GM12872 (cell line): ENCODE measurements at regions not wholly inside any gene's neighbourhood (a gene's known extent, or its start where the extent isn't known, plus 50 kb on each side); places are given as distances from the start of the nearest gene placed in this dataset.

ENCODE experiments used
- TF ChIP-seq, protein P1 (sequence below): IDR thresholded peaks from 3 replicates; pipeline ENCODE4 v1.5.1; 2011; ENCODE audit warnings: low read depth, mild to moderate bottlenecking, low read length, moderate library complexity; ENCODE audit not compliant: insufficient read depth

- TF ChIP-seq, protein P1, sequence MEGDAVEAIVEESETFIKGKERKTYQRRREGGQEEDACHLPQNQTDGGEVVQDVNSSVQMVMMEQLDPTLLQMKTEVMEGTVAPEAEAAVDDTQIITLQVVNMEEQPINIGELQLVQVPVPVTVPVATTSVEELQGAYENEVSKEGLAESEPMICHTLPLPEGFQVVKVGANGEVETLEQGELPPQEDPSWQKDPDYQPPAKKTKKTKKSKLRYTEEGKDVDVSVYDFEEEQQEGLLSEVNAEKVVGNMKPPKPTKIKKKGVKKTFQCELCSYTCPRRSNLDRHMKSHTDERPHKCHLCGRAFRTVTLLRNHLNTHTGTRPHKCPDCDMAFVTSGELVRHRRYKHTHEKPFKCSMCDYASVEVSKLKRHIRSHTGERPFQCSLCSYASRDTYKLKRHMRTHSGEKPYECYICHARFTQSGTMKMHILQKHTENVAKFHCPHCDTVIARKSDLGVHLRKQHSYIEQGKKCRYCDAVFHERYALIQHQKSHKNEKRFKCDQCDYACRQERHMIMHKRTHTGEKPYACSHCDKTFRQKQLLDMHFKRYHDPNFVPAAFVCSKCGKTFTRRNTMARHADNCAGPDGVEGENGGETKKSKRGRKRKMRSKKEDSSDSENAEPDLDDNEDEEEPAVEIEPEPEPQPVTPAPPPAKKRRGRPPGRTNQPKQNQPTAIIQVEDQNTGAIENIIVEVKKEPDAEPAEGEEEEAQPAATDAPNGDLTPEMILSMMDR, result no peak
These were observed 61.0 kb upstream of the PPFIA2 start for GRCh38 chr12:81819991-81820633.

GRCh38 chr12:81815611-81816010 lies 56.5 kb upstream of the PPFIA2 start:
- TF ChIP-seq, protein P1, result no peak

DNA sequence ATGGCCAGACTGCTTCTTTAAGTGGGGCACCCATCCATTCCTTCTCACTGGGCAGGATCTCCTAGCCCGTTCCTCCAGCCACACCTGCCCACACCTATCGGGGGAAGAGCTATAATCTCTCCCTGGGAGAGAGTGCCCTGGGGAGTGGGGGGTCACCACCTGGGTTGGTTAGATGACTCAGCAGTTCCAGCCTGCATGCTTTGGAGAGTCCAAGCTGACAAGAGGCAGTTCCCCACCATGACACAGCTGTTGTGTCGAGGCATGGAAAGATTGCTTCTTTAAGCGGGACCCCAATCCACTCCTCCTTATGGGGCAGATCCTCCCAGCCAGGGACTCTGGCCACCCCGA lies 52.6 kb upstream of the PPFIA2 start:
- TF ChIP-seq, protein P1, result no peak

GRCh38 chr12:81811061-81811777 lies 52.1 kb upstream of the PPFIA2 start:
- TF ChIP-seq, protein P1, result no peak

- TF ChIP-seq, protein P1, result no peak
These were observed 50.9 kb upstream of the PPFIA2 start for GRCh38 chr12:81809829-81810595.

DNA sequence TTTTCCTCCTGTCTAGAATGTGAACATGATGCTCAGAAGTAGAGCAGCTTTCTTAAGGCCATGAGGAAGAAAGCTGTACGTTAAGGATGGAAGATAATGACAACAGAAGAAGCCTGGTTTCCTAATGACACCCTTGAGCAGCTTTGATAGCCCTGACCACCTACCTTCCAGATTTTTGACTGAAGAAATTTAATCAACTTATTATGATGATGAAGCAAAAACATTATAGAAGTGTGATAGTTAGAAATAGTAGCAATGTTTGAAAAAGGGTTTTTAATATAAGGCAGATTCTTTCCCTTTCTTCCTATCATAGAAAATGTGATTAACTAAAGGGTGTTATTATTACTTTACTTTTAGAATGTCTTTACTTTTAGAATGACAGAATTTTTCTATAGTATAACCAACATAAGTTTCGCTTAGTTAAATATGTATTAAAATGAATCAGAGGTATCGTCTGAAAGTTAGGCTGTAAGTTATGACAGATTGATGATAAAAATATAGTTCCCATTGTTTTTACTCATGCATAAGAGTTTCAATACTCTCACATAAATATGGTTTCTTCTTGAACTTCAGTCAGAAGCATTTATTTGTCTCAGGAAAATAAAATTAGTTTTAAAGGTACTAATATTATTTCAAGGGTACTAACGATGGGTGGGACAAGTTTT lies 50.1 kb upstream of the PPFIA2 start:
- TF ChIP-seq, protein P1, result no peak
